ENCODE measurements at regions not wholly inside any gene's neighbourhood (a gene's known extent, or its start where the extent isn't known, plus 50 kb on each side); places are given as distances from the start of the nearest gene placed in this dataset.

- no peaks in the 10 kb centered on the region for H3K27me3 ChIP-seq (ENCODE audit: low read length)
- H4K20me1 ChIP-seq (ENCODE audit: low read depth, low read length): no peaks in the 10 kb centered on the region
- no peaks in the 10 kb centered on the region for H3K79me2 ChIP-seq (ENCODE audit: insufficient read depth, low read length)
- H3K9ac ChIP-seq (ENCODE audit: low read length): no peak overlapping the region
- no peaks in the 10 kb centered on the region for H3K9me3 ChIP-seq (ENCODE audit: insufficient read depth, low read length)
- no peak overlapping the region for H3K4me3 ChIP-seq (ENCODE audit: insufficient read depth, low read length, poor library complexity, severe bottlenecking)
- H2AFZ ChIP-seq (ENCODE audit: low read depth, low read length, severe bottlenecking): no peak overlapping the region
- H3K27ac ChIP-seq (ENCODE audit: low read depth, low read length): no peak overlapping the region
- no peaks in the 10 kb centered on the region for H3K9me2 ChIP-seq (replicated peaks; ENCODE audit: insufficient read depth, low read length)
- no peak overlapping the region for H3K4me2 ChIP-seq (ENCODE audit: low read depth, low read length, poor library complexity, severe bottlenecking)
- H3F3A ChIP-seq (ENCODE audit: insufficient read depth): no peaks in the 10 kb centered on the region
- TF ChIP-seq EZH2phosphoT487 (conservative IDR thresholded peaks at IDR 0.05; ENCODE audit: low read length): no peak
- TF ChIP-seq, protein P1, sequence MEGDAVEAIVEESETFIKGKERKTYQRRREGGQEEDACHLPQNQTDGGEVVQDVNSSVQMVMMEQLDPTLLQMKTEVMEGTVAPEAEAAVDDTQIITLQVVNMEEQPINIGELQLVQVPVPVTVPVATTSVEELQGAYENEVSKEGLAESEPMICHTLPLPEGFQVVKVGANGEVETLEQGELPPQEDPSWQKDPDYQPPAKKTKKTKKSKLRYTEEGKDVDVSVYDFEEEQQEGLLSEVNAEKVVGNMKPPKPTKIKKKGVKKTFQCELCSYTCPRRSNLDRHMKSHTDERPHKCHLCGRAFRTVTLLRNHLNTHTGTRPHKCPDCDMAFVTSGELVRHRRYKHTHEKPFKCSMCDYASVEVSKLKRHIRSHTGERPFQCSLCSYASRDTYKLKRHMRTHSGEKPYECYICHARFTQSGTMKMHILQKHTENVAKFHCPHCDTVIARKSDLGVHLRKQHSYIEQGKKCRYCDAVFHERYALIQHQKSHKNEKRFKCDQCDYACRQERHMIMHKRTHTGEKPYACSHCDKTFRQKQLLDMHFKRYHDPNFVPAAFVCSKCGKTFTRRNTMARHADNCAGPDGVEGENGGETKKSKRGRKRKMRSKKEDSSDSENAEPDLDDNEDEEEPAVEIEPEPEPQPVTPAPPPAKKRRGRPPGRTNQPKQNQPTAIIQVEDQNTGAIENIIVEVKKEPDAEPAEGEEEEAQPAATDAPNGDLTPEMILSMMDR (IDR thresholded peaks at IDR 0.05; ENCODE audit: insufficient read depth, low read length, poor library complexity, severe bottlenecking): no peak
- H3K36me3 ChIP-seq (ENCODE audit: low read length): no peaks in the 10 kb centered on the region
These were observed 77.5 kb upstream of the LRATD1 start for GRCh38 chr2:14554849-14555545.

GRCh38 chr2:14557111-14557510, 75.4 kb upstream of the LRATD1 start:
- Histone ChIP-seq H3K9me2 (replicated peaks; ENCODE audit: insufficient read depth, low read length) (no peaks in the 10 kb centered on the region), H3K9ac (ENCODE audit: low read length) (no peak overlapping the region), H3K9me3 (ENCODE audit: insufficient read depth, low read length) (no peaks in the 10 kb centered on the region), H3F3A (ENCODE audit: insufficient read depth) (no peaks in the 10 kb centered on the region), H3K79me2 (ENCODE audit: insufficient read depth, low read length) (no peaks in the 10 kb centered on the region), H4K20me1 (ENCODE audit: low read depth, low read length) (no peaks in the 10 kb centered on the region), H3K4me3 (ENCODE audit: insufficient read depth, low read length, poor library complexity, severe bottlenecking) (no peak overlapping the region), H3K27ac (ENCODE audit: low read depth, low read length) (no peak overlapping the region), H3K27me3 (ENCODE audit: low read length) (no peaks in the 10 kb centered on the region), H2AFZ (ENCODE audit: low read depth, low read length, severe bottlenecking) (no peak overlapping the region), H3K4me2 (ENCODE audit: low read depth, low read length, poor library complexity, severe bottlenecking) (no peak overlapping the region), H3K36me3 (ENCODE audit: low read length) (no peaks in the 10 kb centered on the region)
- TF ChIP-seq, protein P1 (IDR thresholded peaks at IDR 0.05; ENCODE audit: insufficient read depth, low read length, poor library complexity, severe bottlenecking): no peak
- TF ChIP-seq EZH2phosphoT487 (conservative IDR thresholded peaks at IDR 0.05; ENCODE audit: low read length): no peak

- Histone ChIP-seq H3K27ac (ENCODE audit: low read depth, low read length) (no peak overlapping the region), H3K4me2 (ENCODE audit: low read depth, low read length, poor library complexity, severe bottlenecking) (no peak overlapping the region), H3K9me2 (replicated peaks; ENCODE audit: insufficient read depth, low read length) (no peaks in the 10 kb centered on the region), H3K27me3 (ENCODE audit: low read length) (no peaks in the 10 kb centered on the region), H3K4me3 (ENCODE audit: insufficient read depth, low read length, poor library complexity, severe bottlenecking) (no peak overlapping the region), H2AFZ (ENCODE audit: low read depth, low read length, severe bottlenecking) (no peak overlapping the region), H3K79me2 (ENCODE audit: insufficient read depth, low read length) (no peaks in the 10 kb centered on the region), H3F3A (ENCODE audit: insufficient read depth) (no peaks in the 10 kb centered on the region), H3K9ac (ENCODE audit: low read length) (no peak overlapping the region), H3K9me3 (ENCODE audit: insufficient read depth, low read length) (no peaks in the 10 kb centered on the region), H3K36me3 (ENCODE audit: low read length) (no peaks in the 10 kb centered on the region), H4K20me1 (ENCODE audit: low read depth, low read length) (no peaks in the 10 kb centered on the region)
- TF ChIP-seq, protein P1 (IDR thresholded peaks at IDR 0.05; ENCODE audit: insufficient read depth, low read length, poor library complexity, severe bottlenecking): no peak
- no peak for TF ChIP-seq EZH2phosphoT487 (conservative IDR thresholded peaks at IDR 0.05; ENCODE audit: low read length)
These were observed 74.6 kb upstream of the LRATD1 start for GRCh38 chr2:14557916-14558315.
